CD4-positive, alpha-beta T cell treated with Interleukin-15 for 1 hour (primary cell): ENCODE measurements at regions not wholly inside any gene's neighbourhood (a gene's known extent, or its start where the extent isn't known, plus 50 kb on each side); places are given as distances from the start of the nearest gene placed in this dataset.

ENCODE experiments used
- DNase-seq: peaks from one replicate; pipeline ENCODE4 v3.0.0-alpha.2; 2020

DNA sequence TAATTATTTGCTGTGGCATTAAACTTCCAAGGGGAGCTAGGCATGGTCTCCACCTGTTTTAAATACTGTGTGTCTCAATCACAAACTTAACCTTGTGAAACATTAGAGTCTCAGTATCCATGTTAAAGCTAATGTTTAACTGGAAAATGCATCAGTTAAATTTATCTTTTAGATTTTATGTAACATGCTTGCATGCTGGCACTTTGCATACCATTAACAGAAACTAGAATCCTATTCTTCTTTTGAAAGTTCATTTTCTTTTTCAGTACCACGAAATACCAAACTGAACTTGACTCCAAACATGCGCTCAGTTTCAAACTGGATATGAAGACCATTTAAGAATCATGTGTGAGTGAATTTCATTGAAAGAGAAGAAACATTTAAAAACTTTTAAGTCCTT is 328.9 kb upstream of the SLC10A2 start:
- no peak for DNase-seq

DNA sequence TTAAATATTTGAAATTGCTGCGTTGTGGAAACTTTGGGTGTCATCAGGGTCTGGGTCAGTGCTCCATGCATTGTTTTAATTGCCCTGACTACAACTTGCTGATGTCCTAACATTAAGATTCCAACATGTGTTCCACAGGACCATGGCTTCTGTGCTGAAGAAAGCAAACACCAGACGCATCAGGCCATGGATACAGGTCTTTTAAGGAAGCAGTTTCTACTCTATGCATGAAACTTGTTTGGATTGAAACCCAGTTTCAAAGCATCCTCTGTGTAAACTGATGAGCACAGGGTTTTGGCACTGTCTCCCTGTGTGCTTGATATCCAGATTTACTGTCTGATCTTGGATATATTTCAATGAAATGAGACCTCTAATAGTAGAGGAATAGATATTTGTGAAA is 328.4 kb upstream of the SLC10A2 start:
- no peak for DNase-seq

DNA sequence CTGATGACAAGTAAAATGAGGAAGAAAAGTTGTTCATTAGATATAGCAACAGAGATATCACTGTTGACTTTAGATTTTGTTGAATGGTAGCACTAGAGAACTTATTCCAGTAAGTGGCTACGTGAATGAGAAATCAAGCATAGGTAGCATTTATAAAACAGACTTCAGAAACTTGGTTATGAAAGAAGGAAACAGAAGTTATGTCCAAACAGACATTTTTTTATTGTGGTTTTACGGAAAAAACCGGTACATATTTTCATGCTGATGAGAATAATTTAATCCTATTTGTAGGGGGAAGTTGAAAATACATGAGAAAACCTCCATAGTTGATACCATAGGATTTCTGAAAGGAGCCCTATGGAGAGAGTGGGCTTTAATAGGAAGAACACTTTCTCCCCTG is 325.7 kb upstream of the SLC10A2 start:
- no peak for DNase-seq

DNA sequence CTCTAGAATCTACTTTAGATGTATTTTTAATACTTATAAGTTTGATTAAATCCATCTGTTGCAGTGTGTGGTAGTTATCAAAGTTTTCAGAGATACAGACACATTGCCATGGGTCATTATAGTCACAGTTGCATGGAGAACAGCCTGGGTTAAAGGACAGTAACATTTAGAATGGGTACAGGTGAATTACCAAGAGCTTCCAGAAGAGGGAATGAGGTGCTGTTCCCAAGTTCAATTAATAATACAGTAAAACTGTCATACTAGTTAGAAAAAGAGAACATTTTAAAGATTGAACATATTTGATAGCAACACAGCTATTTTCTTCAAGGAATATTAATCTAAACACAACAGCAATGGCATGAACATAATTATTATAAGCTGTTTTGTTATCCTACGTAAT is 322.6 kb upstream of the SLC10A2 start:
- no peak for DNase-seq

DNA sequence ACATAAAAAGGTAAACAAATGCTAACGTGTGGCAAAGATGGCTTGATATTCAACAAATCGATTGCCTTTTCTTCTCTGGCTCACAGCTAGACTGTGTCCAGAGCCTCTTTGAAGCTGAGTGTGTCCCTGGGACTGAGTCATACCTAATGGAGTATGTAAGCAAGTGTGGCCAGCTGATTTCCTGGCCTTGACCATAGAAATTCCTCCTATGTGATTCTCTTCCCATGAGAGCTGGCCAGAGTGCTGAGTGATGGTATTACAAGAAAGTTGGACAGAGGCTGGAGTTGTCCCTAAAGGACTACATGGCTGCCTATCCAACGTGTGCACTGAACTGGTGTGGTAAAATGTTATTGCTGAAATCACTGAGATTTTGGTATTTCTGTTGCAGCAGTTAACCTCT is 320.1 kb upstream of the SLC10A2 start:
- DNase-seq: no peak

DNA sequence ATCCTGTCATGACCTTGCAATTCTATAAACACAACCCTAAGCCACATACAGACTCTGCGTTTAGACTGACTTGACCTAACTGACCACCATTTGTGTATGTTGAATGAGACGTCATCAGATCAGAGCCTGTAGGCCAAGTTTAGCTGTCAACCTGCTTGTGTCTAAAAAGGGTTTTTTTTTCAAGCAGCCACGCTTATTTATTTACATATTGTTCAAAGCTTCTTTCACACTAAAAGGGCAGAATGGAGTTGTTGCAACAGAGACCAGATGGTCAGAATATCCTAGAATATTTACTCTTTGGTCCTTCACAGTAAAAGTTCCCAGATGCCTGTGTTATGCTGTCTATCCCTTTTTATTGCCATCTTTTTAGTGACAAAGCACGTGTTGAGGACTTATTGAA is 307.7 kb upstream of the SLC10A2 start:
- DNase-seq: no peak

DNA sequence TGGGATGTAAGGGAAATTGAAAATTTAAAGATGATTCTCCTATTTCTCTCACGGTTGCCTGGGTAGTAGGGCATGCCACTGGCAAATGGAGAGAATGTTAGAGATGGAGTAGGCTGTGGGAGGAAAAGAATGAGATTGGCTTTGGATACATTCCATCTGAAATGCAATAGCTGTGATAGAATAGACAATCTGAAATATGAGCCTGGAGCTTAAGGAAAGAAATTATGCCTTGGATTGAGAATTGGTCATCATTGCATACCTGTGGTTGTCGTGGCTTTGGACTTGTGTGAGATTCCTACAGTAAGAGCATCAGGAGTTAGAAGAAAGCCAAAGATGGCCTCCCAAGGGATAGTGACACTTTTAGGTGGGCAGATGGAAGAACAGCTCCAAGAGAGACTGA is 305.1 kb upstream of the SLC10A2 start:
- DNase-seq: no peak

DNA sequence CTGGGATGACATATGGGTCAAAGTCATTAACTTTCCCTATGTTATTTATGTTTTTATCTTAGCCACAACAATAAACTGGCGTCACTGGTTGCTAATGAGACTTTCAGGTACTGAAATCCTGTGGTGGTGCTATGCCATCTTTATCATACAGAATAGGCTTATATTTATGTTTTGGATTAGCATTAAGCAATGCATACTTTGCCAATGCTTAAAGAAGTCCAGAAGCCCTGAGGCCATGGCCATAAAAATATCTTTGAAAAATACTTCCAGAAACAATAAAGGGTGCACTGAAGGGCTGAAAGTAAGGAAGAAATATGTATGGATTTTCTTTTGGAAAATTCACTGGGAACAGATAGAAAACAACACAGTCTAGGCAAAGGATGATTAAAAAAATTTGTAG is 304.6 kb upstream of the SLC10A2 start:
- DNase-seq: no peak

DNA sequence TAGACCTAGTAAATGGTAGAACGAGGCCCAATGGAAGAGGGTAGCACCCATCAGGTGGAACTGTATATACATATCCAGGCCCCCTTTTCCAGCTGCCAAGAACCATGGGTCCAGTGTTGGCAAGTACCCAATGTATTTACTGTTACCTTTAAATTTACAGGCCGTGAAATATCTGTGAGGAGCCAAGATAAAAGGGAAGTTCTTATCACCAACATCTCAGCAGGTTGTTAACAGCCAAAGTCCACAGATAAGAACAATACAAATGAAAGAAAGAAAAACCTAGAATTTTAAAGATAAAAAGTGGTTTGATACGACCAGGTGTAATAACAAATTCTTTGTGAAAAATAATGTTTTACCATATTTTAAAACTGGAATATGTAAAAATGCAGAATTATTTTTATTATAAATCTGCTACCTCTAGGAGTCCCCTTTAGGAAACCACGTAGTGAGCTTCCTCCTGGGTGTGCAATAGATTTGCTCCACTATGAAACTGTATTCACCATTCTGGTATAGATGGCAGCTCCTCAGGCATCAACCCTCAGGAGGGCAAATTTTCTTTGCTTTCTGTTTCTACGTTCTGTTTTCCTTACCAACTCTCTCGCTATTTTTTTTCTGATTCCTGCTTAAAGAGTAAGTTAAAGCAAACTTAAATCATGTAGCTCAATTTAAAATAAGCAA is 292.2 kb upstream of the SLC10A2 start:
- no peak for DNase-seq

DNA sequence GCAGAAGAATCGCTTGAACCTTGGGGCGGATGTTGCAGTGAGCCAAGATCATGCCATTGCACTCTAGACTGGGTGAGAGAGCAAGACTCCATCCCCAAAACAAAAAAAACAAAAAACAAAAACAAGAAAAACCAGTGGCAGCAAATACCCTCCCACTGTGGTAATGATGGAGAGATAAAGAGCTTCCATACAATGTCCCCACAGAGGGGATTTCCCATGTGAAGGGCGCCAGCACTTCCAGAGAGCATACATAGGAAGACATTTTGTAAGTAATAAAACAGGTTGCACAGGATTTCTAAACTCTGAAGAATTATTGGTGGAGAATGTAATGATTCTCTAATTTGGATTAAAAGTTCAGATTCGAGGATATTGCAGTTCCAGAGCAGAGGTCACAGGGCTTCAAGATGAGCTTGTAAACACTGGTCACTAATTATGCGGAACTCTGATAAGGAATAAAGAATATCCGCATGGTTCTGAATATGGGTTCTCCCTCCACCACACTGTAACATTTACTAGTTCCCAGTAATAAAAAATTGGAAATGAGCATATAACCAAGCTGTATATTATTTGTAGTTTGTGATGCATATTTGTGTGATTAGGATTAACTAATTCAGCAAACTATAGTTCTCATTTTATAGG is 290.1 kb upstream of the SLC10A2 start:
- DNase-seq: no peak

DNA sequence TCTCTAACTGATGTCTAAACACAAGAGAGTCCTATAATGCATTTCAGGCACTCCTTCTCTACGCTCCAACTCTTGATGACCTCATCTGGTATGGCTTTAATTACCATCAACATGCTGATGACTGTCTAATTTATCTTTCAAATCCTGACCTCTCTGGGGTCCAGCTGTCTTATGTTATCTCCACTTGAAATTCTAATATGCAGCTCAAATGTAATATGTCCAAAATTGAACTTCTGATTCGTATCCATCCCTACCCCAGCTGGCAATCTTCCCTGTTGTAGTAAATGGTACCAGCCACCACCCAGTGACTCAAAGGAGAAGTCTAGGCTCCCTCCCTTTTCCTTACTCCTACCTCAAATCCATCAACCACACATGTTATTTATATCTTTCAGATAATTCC is 288.0 kb upstream of the SLC10A2 start:
- DNase-seq: no peak

DNA sequence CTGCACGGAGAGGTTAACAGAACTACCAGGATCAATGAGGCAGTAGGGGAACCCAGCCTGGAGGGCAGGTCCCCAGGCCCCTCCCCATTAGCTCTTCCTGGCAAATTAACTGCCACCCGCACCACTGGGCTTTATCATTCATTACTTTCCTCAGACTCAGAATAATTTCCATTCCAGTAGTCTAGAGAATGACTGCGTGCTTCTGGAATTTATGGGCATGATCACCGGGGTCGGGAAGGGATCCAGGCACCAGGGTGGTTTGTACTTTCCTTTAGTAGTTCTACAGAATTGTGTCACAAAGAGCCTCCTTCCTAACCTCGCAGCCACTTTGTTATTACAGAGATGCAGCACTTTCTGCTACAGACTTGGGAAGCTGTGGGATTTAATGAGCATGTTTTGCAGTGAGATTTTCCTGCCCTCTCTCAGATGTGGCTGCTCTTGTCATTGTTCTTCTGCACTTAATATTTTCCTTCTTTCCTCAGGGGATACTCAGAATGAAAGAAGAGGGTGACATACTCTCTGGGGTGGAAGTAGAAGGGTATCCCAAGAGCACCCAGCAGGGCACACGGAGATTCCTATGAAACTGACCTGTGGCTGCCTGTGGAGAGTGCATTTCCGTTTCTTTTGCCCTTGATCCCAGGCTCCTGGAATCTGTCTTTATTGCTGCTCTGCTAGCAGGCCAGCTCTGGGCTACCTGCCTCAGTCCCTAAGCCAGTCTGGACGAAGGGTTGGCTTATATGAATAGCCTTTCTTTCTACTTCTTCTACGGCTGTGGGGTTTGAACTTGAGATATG is 285.0 kb upstream of the SLC10A2 start:
- DNase-seq: no peak

DNA sequence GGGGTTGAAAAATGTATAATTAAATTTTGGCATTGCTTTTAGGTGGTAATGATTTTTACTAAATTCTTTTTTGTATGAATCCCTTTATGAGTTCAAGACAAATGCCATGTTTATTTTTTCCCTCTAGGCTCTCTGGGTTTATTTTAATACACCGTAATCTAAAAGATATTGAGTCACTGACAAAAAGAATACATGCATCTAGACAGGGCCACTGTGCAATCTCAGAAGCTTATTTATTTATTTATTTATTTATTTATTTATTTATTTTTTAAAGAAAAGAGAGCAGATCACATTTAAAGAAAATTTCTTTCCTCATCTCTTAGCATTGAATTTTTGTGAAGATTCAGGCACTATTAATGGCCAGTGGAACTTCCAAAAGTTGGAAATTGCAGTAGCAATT is 283.9 kb upstream of the SLC10A2 start:
- no peak for DNase-seq

DNA sequence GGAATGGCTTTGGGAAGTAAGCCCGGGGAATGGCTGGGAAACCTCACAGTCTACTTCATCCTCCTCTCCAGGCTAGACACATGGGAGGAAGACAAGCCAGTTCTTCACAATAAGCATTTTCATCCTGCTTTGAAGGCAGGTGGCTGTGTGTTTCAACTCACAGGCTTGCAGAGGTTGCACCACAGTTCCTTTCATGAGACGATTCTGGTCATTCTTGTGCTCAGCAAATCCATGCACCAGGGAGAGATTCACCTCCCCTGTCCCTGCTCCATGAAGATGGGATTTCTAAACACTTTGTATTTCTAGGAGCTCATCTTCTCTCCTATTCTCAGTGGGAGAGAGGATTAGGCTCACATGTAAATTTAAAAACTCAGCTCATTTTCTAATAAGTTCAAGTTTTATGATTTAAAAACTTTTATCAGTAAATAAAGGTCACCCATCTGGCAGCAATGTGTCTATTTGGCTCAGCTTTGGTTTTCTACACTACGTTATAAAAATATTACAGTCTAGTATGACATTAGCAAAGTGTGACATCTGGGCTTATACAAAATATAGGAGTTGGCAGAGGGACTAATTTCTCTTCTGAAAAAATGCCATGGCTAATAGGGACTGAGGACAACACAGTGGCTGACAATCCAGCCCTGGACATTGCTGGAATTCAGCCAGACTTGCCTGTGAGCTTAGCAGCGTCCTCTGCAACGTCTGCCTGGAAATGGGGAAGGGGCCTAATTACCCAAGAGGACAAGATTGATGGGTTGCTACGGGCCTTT is 283.2 kb upstream of the SLC10A2 start:
- no peak for DNase-seq

DNA sequence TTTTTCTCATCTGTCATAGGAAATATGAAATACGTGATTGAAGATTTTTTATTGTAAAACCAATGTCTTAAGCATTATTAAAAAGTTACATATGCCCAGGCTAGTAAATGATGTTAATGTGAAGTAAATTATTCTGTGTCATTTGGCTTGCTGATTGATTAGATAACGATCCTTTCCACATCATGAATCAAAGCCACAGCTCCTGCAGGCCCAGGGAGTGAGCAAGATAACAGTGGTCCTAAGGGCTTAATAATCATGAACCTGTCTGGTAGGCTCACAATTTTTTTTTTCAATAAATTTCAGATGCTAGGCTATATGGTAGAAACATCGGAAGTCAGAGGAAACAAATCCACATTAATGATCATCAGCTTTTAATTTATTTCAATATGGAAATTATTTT is 269.0 kb upstream of the SLC10A2 start:
- no peak for DNase-seq

DNA sequence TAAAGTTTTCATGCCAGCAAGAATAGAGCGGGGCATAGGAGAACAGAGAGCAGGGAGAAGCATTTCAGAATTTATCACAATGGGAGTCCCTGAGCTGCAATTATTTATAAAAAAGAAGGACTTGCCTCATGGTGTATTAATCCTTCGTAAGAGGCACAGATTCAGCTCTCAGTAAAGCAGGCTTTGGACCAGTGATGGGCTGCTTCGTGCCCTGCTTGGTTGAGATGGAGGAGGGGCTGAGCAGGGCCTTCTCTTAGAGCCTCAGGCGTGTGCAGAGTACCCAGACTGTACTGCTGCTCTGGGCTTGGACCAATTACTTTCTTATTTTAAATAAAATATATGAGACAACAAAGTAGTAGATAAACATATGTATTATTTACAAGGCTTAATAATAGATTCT is 265.7 kb upstream of the SLC10A2 start:
- DNase-seq: no peak

DNA sequence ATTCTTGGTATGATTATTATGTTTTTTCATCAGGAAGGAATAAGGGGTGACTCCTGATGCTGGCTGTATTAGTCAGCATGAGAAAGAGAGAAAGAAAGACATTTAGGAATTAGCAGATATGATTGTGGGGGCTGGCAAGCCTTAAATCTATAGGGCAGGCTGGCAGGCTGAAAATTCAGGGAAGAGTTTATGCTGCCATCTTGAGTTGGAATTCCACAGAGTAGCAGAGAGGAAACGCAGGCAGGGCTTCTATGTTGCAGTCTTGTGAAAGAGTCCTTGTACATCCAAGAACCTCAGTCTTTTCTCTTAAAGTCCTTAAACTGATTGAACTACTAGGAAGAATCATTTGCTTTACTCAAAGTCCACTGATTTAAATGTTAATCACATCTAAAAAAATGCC is 262.7 kb upstream of the SLC10A2 start:
- DNase-seq: no peak

DNA sequence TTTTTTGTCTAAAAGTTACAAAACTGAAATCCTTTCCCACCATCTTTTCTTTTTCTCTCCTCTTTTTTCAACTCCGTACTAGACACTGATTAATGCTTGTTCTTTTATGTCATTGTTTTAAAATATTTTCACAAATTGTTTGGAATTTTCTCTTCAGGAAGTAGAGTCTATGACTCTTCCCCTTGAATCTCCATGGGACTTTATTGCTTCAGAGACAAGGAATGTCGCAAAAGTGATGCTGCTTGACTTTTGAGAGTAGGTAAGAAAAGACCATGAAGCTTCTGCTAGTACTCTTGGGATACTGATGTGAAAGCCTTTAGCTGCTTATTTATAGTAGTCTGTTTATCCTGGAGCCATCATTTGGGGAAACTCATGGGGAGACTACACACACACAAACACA is 260.1 kb upstream of the SLC10A2 start:
- no peak for DNase-seq

DNA sequence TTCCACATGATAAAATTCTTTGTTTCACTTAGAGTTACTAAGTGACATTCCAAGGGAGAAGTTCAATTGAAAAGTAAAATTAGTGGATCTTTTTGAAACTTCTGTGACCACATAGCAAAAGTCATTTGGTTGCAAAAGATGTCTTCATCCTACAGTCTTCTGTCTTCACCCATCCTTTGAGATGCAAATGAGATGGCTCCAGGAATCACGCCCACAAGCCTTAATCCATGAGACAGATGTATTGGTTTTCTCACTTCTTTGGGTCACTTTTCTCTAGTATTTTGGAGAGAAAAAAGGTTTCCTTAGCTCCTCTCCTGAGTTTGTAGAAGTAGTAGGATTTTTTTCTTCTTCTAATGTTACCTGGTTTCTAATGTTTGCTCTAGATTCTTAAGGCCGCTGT is 259.5 kb upstream of the SLC10A2 start:
- no peak for DNase-seq

DNA sequence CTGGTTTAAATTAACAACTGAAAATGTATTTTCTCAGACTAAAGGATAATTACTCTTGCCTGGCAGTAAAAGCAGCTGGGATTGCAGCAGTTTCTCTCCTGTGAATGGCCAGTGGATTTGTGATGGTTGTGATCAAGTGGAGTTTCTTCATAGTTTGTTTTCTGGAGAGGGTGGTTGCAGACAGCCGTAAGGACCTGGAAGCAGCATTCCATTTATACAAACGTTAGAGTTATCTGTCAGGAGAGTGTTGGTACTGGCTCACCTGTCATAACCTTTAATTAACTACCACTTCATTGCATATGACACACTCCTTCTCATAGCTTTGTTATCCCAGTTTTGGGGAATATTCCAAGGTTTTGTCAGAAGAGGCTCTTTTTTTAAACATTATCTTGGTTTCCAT is 258.4 kb upstream of the SLC10A2 start:
- no peak for DNase-seq

DNA sequence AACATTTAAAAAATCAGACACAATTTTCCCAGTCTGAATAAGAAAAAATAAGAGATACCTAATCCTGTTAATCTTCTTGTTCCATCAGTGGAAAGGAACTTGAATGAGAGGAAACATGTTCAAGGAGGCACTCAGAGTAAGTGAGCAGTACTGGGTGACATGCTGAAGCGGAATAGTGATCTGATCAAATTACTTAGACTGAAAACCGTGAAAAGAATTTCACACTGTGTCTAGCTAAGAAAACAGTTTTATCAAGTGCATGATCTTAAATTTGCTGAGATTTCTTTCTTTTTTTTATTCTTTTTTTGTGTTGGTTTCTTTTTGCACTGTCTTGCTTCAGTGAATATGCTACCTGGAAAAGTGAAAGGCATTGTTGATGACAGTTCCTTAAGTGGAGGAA is 249.5 kb upstream of the SLC10A2 start:
- DNase-seq: no peak

DNA sequence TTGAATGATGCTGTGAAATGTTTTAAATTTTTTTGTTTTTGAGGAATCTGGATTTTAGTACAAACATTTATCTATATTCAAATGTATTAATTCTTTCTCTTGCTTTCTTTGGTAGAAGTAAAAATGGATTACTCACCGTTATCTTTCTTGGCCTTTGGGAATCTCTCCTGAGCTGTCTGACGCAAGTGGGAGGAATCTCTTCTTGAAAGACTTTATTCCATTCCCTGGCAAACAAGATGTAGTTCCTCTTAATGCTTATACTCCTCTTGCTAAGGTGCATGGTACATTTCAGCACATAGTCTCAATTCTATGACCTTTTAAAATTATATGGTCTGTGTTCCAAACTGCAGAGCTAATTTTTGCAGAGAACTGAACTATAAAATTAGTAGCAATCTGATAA is 246.2 kb upstream of the SLC10A2 start:
- no peak for DNase-seq

DNA sequence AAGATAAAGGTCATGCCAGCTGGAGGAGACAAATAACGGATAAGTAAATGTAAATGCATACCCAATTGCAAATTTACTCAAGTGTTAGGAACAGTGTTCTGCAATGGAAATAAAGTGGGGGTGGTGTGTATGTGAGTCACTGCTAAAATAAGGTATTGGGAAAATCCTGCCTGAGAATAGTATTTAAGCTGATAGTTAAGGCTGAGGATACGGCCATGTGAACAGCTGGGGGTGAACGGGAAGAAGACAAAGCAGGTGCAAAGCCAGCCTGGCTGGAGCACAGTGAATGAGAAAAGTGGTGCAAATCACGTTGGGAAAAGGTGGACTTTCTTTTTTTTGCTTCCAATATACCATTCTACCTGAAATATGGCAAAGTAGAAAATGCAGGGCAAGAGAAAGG is 242.4 kb upstream of the SLC10A2 start:
- DNase-seq: no peak

DNA sequence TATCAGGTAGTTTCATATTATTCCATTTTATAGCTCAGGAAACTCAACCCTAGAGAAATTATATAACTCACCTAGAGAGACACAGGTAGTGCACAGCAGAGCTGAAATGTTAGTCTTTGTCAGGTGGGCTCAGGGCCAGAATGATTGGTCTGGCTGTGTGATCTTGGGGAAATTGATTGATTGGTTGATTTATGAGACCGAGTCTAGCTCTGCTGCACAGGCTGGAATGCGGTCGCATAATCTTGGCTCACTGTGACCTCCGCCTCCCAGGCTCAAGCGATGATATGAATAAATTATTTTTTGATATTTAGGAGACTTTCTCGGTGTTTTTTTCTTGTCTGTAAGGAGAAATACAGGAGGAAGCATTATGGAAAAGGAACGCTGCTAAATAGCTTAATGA is 239.9 kb upstream of the SLC10A2 start:
- DNase-seq: no peak
